ENCODE measurements at regions not wholly inside any gene's neighbourhood (a gene's known extent, or its start where the extent isn't known, plus 50 kb on each side); places are given as distances from the start of the nearest gene placed in this dataset.

DNA sequence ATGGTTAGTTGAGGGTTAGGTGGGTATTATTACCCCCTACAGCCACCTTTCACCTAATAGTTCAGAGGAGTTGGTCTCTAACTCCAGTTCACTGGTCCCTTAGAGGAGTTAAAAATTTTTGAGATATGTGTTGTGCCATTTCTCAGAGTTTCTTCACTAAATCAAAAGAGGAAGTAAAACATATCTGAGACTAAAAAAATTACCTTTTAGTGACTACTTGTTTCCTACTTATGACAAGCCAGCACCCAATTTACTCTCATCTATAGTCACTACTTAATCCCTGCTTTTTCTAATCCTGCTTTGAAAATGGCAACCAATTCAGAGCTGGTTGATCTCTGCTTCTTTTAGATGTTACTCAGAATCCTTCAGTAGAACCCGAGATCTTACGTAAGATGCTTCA is 1316.8 kb upstream of the B3GALT2 start:
- H3K9me3 Mint-ChIP-seq = peaks cover 5% of the 10 kb centered on the region

DNA sequence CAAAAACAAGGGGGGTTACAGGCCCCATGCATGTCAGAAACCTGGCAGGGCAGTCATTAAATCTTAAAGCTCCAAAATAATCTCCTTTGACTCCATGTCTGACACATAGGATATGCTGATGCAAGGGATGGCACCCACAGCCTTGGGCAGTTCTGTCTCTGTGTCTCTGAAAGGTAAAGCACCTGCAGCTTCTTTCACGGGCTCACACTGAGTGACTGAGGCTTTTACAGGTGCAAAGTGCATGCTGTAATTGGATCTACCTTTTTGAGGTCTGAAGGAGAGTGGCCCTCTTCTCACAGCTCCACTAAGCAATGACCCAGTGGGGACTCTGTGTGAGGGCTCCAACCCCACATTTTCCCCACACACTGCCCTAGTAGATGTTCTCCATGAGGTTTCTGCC is 1309.0 kb upstream of the B3GALT2 start:
- ATAC-seq (replicated peaks; ENCODE audit: extremely low read depth, poor library complexity, severe bottlenecking) (no peak), DNase-seq (ENCODE audit: low spot score in 2 of 2) (no peak)
- no peak overlapping the region for H3K4me3 Mint-ChIP-seq
- H3K27me3 Mint-ChIP-seq = no peaks in the 10 kb centered on the region
- peaks cover 7% of the 10 kb centered on the region for H3K9me3 Mint-ChIP-seq
- no peak overlapping the region for H3K27ac Mint-ChIP-seq (ENCODE audit: low read depth)
- no peaks in the 10 kb centered on the region for H3K36me3 Mint-ChIP-seq (ENCODE audit: insufficient read depth)
- H3K4me1 Mint-ChIP-seq = no peaks in the 10 kb centered on the region

More for the DNA sequence above, 1316.8 kb upstream of the B3GALT2 start:
- ATAC-seq (replicated peaks; ENCODE audit: extremely low read depth, poor library complexity, severe bottlenecking) = no peak
- Mint-ChIP-seq H3K27me3 (no peaks in the 10 kb centered on the region), H3K4me1 (no peaks in the 10 kb centered on the region), H3K4me3 (no peak overlapping the region), H3K27ac (ENCODE audit: low read depth) (no peak overlapping the region), H3K36me3 (ENCODE audit: insufficient read depth) (no peaks in the 10 kb centered on the region)
- DNase-seq (ENCODE audit: low spot score in 2 of 2) = no peak

DNA sequence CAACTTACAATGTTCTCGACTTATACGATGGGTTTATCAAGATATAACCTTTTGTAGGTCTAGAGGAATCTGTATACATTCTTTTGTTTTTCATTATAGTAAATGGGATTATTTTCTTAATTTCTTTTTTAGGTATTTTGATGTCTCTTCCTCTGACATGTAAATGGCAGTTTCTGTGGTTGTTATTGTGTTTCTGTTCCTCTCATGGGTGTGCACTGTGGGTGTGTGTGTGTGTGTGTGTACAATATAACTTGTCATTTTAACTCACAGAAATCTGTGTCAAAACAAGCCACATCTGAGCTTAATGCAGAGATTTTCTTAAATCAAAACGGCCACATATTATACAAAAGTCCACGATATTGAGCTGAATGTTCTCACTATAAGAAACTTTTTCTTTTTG is 1300.8 kb upstream of the B3GALT2 start:
- DNase-seq (ENCODE audit: low spot score in 2 of 2) (no peak), ATAC-seq (replicated peaks; ENCODE audit: extremely low read depth, poor library complexity, severe bottlenecking) (no peak)
- H3K27ac Mint-ChIP-seq (ENCODE audit: low read depth) = no peak overlapping the region
- peaks cover 5% of the 10 kb centered on the region for H3K9me3 Mint-ChIP-seq
- H3K4me3 Mint-ChIP-seq = no peak overlapping the region
- no peaks in the 10 kb centered on the region for H3K36me3 Mint-ChIP-seq (ENCODE audit: insufficient read depth)
- H3K27me3 Mint-ChIP-seq = no peaks in the 10 kb centered on the region
- H3K4me1 Mint-ChIP-seq = no peaks in the 10 kb centered on the region

DNA sequence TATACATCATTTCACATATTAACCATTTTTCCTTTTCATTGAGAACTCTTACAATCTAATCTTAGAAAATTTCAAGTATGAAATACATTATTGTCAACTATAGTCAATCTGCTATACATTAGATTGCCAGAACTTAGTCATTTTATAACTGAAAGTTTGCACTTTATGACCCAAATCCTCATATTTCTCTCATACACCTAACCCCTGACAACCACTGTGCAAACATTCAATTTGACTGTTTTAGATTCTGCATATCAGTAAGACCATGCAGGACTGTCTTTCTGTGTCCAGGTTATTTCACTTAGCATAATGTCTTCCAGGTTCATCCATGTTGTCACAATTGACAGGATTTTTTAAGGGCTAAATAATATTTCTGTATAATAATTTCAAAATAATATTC is 1299.0 kb upstream of the B3GALT2 start:
- peaks cover 5% of the 10 kb centered on the region for H3K9me3 Mint-ChIP-seq
- H3K4me1 Mint-ChIP-seq = no peaks in the 10 kb centered on the region
- no peaks in the 10 kb centered on the region for H3K27me3 Mint-ChIP-seq
- no peak for DNase-seq (ENCODE audit: low spot score in 2 of 2)
- no peak overlapping the region for H3K4me3 Mint-ChIP-seq
- H3K27ac Mint-ChIP-seq (ENCODE audit: low read depth) = no peak overlapping the region
- no peak for ATAC-seq (replicated peaks; ENCODE audit: extremely low read depth, poor library complexity, severe bottlenecking)
- no peaks in the 10 kb centered on the region for H3K36me3 Mint-ChIP-seq (ENCODE audit: insufficient read depth)

DNA sequence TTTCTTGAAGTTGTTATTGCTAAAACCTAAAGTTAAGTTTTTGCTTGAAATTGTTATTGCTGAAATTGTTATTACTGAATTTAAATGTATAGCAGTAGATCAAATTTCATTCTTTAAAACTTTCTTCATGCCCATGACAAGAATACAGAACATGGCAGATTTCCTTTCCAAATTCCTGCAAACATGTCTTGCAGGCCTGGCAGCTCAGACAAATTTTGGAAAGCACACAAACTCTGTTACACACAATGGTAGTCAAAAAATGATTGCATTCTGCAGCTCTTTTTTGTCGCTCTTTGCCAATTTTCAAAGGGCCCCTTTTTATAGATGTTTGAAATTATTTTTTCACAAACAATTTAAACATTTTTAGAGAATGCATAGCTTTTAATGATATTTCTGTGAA is 1292.3 kb upstream of the B3GALT2 start:
- H3K4me3 Mint-ChIP-seq = no peak overlapping the region
- no peaks in the 10 kb centered on the region for H3K4me1 Mint-ChIP-seq
- no peaks in the 10 kb centered on the region for H3K27me3 Mint-ChIP-seq
- peaks cover 9% of the 10 kb centered on the region for H3K9me3 Mint-ChIP-seq
- ATAC-seq (replicated peaks; ENCODE audit: extremely low read depth, poor library complexity, severe bottlenecking) = no peak
- no peak for DNase-seq (ENCODE audit: low spot score in 2 of 2)
- H3K36me3 Mint-ChIP-seq (ENCODE audit: insufficient read depth) = no peaks in the 10 kb centered on the region
- H3K27ac Mint-ChIP-seq (ENCODE audit: low read depth) = no peak overlapping the region

DNA sequence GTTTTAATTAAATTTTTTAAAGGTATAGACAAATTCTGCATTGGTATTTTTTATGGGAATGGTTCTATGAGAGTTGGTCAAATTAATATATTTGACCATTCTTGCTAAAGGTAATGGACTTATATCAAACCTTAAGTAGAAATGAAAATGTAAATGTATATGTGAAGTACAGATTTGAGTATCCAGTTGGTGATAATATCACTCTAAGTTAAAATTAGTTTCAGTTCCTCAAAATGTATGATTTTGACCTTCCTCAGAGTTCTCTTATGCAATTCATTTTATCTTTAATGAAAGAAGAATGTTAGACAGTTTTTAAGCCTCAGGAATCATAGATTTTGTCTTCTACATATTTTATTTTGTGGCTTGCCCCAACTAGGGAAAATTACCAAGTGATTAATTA is 1291.5 kb upstream of the B3GALT2 start:
- Mint-ChIP-seq H3K36me3 (ENCODE audit: insufficient read depth) (no peaks in the 10 kb centered on the region), H3K27me3 (no peaks in the 10 kb centered on the region), H3K9me3 (peaks cover 13% of the 10 kb centered on the region), H3K4me1 (no peaks in the 10 kb centered on the region), H3K27ac (ENCODE audit: low read depth) (no peak overlapping the region), H3K4me3 (no peak overlapping the region)
- ATAC-seq (replicated peaks; ENCODE audit: extremely low read depth, poor library complexity, severe bottlenecking) = no peak
- no peak for DNase-seq (ENCODE audit: low spot score in 2 of 2)

DNA sequence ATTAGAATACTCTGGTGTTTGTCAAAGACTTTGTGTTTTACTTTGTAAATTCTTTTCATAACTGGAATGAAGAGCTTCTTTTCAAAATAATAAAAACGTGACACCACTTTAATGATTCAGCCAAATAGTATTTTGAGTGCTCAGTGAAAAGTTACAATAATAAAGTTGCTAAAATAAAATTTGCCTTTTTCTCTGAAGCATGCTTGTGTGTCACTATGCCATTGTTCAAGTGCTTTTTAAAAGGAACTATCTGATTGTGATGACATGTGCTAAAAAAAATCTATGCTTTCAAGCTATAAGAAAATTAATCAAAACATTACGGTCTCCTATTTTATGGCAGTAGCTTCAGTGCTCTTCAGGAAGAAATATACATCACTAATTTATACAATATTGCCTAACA is 1290.5 kb upstream of the B3GALT2 start:
- H3K36me3 Mint-ChIP-seq (ENCODE audit: insufficient read depth) = no peaks in the 10 kb centered on the region
- ATAC-seq (replicated peaks; ENCODE audit: extremely low read depth, poor library complexity, severe bottlenecking) (no peak), DNase-seq (ENCODE audit: low spot score in 2 of 2) (no peak)
- no peaks in the 10 kb centered on the region for H3K4me1 Mint-ChIP-seq
- H3K9me3 Mint-ChIP-seq = peaks cover 14% of the 10 kb centered on the region
- no peaks in the 10 kb centered on the region for H3K27me3 Mint-ChIP-seq
- no peak overlapping the region for H3K4me3 Mint-ChIP-seq
- no peak overlapping the region for H3K27ac Mint-ChIP-seq (ENCODE audit: low read depth)

DNA sequence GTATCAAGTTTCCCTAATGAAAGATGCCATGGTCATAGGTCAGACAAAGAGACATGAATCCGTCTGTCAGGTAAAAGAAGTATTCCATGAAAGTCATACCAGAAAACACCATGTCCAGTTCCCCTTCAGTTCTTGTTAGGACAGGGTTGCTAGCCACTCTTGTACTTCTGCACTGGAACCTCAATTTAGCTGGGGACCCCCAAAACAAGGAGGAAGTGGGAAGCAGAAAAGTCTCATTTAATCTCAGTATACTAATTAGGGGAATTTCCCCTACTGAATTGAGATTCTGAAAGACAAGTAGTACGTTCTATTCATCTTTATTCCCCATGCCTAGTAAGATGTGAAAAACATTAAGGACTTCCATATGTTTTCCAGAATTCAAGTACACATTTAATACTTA is 1289.9 kb upstream of the B3GALT2 start:
- no peaks in the 10 kb centered on the region for H3K36me3 Mint-ChIP-seq (ENCODE audit: insufficient read depth)
- H3K4me1 Mint-ChIP-seq = no peaks in the 10 kb centered on the region
- no peak overlapping the region for H3K4me3 Mint-ChIP-seq
- DNase-seq (ENCODE audit: low spot score in 2 of 2) (no peak), ATAC-seq (replicated peaks; ENCODE audit: extremely low read depth, poor library complexity, severe bottlenecking) (no peak)
- H3K27ac Mint-ChIP-seq (ENCODE audit: low read depth) = no peak overlapping the region
- H3K9me3 Mint-ChIP-seq = peaks cover 14% of the 10 kb centered on the region
- no peaks in the 10 kb centered on the region for H3K27me3 Mint-ChIP-seq

DNA sequence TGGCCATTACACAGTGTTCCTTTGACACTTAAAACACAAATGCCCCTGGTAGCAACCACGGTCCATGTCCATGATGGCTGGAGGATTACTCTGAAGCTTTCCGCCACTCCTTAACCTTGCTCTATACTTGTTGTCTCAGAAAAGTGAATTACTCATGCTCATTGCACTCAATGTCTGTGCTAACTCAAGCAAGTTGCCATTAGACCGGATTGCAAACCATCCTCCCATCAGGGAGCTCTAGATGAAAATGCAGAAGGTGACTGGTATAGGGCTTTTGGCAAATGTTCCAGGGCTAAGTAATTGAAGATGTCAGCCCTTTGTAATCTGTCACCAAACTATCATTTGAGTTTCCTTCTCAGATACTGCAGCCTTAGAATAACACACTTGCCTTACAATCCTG is 1288.3 kb upstream of the B3GALT2 start:
- no peak for DNase-seq (ENCODE audit: low spot score in 2 of 2)
- no peaks in the 10 kb centered on the region for H3K36me3 Mint-ChIP-seq (ENCODE audit: insufficient read depth)
- H3K9me3 Mint-ChIP-seq = peaks cover 14% of the 10 kb centered on the region
- H3K27ac Mint-ChIP-seq (ENCODE audit: low read depth) = no peak overlapping the region
- no peaks in the 10 kb centered on the region for H3K27me3 Mint-ChIP-seq
- H3K4me1 Mint-ChIP-seq = no peaks in the 10 kb centered on the region
- no peak overlapping the region for H3K4me3 Mint-ChIP-seq
- ATAC-seq (replicated peaks; ENCODE audit: extremely low read depth, poor library complexity, severe bottlenecking) = no peak

DNA sequence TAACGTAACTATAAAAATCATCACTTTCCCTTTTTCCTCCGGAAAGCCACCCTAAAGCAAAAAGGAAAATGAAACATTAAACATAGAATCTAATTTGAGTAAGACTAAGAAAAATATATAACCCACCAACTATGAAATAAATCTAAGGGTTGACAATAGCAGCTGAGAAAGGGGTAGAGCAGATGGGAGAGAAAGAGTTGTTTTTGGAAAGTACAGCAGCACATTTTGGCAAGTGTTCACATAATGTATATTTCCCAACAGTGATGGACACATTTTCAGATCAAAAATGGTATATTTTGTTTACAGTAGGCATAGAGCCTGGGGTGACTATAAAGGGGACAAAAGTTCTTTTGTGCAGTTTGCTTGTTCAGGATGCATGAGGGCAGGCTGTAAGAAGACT is 1287.4 kb upstream of the B3GALT2 start:
- no peak overlapping the region for H3K4me3 Mint-ChIP-seq
- ATAC-seq (replicated peaks; ENCODE audit: extremely low read depth, poor library complexity, severe bottlenecking) = no peak
- H3K27ac Mint-ChIP-seq (ENCODE audit: low read depth) = no peak overlapping the region
- H3K4me1 Mint-ChIP-seq = no peaks in the 10 kb centered on the region
- H3K27me3 Mint-ChIP-seq = no peaks in the 10 kb centered on the region
- no peak for DNase-seq (ENCODE audit: low spot score in 2 of 2)
- peaks cover 14% of the 10 kb centered on the region for H3K9me3 Mint-ChIP-seq
- H3K36me3 Mint-ChIP-seq (ENCODE audit: insufficient read depth) = no peaks in the 10 kb centered on the region

DNA sequence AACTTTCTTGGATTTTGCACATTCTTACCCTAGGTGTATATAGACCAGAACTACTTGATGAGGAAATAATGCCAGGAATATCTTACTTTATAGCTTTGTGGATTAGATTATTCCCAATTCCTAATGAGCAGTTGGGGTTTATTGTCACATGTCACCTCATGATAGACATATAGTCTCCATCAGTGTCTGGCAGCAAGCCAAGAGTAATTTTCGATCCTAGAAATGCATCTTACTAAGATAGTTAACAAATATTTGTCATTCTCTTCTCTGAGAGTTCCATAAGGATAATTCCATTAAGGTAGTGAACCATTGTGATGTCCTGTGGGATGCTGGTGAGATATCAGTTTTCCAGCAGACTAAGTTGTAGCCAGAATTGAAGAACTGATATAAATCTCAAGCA is 1282.9 kb upstream of the B3GALT2 start:
- H3K4me3 Mint-ChIP-seq = no peak overlapping the region
- peaks cover 5% of the 10 kb centered on the region for H3K9me3 Mint-ChIP-seq
- no peaks in the 10 kb centered on the region for H3K36me3 Mint-ChIP-seq (ENCODE audit: insufficient read depth)
- H3K4me1 Mint-ChIP-seq = no peaks in the 10 kb centered on the region
- no peak for DNase-seq (ENCODE audit: low spot score in 2 of 2)
- H3K27me3 Mint-ChIP-seq = no peaks in the 10 kb centered on the region
- ATAC-seq (replicated peaks; ENCODE audit: extremely low read depth, poor library complexity, severe bottlenecking) = no peak
- no peak overlapping the region for H3K27ac Mint-ChIP-seq (ENCODE audit: low read depth)

DNA sequence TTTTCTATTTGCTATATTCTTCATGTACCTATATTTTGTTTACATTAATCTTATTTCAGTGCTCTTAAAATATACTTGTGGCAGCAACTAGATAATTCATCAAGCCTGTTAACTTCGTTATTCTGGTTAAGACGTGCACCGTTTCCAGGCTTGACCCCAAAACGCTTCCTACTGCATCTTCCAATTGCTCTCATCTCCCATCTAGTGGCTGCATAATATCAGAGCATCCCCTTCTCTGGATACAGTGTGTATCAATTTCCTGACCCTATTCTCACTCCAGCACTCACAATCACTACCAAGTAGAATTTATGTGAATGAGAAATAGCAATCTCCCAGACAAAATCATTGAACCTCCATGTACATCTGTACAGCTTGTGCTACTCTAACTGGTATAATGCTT is 1280.3 kb upstream of the B3GALT2 start:
- Mint-ChIP-seq H3K4me3 (no peak overlapping the region), H3K9me3 (no peaks in the 10 kb centered on the region), H3K36me3 (ENCODE audit: insufficient read depth) (no peaks in the 10 kb centered on the region), H3K27me3 (no peaks in the 10 kb centered on the region), H3K4me1 (no peaks in the 10 kb centered on the region), H3K27ac (ENCODE audit: low read depth) (no peak overlapping the region)
- DNase-seq (ENCODE audit: low spot score in 2 of 2) (no peak), ATAC-seq (replicated peaks; ENCODE audit: extremely low read depth, poor library complexity, severe bottlenecking) (no peak)

DNA sequence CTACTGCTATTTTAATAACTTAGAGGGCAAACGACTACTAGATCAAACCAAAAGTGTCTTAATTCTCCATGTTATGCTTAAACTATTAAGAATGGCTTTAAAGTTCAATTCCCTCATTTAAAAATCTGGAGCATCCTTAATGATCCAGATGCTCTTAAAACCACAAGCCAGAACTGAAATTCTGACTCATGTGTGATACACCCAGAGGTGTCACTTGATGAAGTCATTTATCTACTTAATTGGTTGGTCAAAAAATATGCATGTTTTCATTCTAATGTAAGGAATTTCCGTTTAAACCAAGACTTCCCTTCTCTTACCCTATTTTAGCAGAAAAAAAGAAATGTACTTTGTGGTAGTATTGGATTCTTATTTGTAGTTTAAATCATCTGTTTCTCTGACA is 1261.2 kb upstream of the B3GALT2 start:
- DNase-seq (ENCODE audit: low spot score in 2 of 2) (no peak), ATAC-seq (replicated peaks; ENCODE audit: extremely low read depth, poor library complexity, severe bottlenecking) (no peak)
- no peaks in the 10 kb centered on the region for H3K9me3 Mint-ChIP-seq
- no peaks in the 10 kb centered on the region for H3K4me1 Mint-ChIP-seq
- H3K4me3 Mint-ChIP-seq = no peak overlapping the region
- H3K36me3 Mint-ChIP-seq (ENCODE audit: insufficient read depth) = no peaks in the 10 kb centered on the region
- no peaks in the 10 kb centered on the region for H3K27me3 Mint-ChIP-seq
- H3K27ac Mint-ChIP-seq (ENCODE audit: low read depth) = no peak overlapping the region

DNA sequence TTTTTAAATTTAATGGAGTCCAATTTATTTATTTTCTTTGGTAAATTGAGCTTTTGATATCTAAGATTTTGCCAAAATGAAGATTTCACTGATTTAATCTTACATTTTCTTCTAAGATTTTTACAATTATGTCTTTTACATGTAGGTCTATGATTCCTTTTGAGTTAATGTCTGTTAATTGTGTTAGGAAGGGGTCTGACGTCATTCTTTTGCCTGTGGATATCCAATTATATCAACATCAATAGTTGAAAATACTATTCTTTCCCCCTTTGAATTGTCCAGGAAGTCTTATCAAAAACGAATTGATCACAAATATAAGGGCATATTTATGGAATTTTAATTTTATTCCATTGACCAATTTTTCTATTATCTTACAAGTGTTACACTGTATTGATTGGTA is 1258.8 kb upstream of the B3GALT2 start:
- Mint-ChIP-seq H3K27ac (ENCODE audit: low read depth) (no peak overlapping the region), H3K9me3 (no peaks in the 10 kb centered on the region), H3K36me3 (ENCODE audit: insufficient read depth) (no peaks in the 10 kb centered on the region), H3K4me3 (no peak overlapping the region), H3K27me3 (no peaks in the 10 kb centered on the region), H3K4me1 (no peaks in the 10 kb centered on the region)
- ATAC-seq (replicated peaks; ENCODE audit: extremely low read depth, poor library complexity, severe bottlenecking) (no peak), DNase-seq (ENCODE audit: low spot score in 2 of 2) (no peak)
